ENCODE measurements at regions not wholly inside any gene's neighbourhood (a gene's known extent, or its start where the extent isn't known, plus 50 kb on each side); places are given as distances from the start of the nearest gene placed in this dataset.

- TF ChIP-seq CTCF (conservative IDR thresholded peaks at IDR 0.05; ENCODE audit: low read length) (no peak), EZH2phosphoT487 (IDR thresholded peaks at IDR 0.05; ENCODE audit: borderline replicate concordance, low read depth, low read length) (no peak)
Measured at GRCh38 chr2:107727318-107727717, 99.4 kb upstream of the RGPD4 start.
